HG03280 (cell line): ENCODE measurements at regions not wholly inside any gene's neighbourhood (a gene's known extent, or its start where the extent isn't known, plus 50 kb on each side); places are given as distances from the start of the nearest gene placed in this dataset.

ENCODE experiments used
- ATAC-seq: cut with Tn5 transposase; IDR thresholded peaks from one replicate; pipeline ENCODE4 v1.9.1; 2021; ENCODE audit warnings: mild to moderate bottlenecking, moderate library complexity; ENCODE audit not compliant: unreplicated experiment

DNA sequence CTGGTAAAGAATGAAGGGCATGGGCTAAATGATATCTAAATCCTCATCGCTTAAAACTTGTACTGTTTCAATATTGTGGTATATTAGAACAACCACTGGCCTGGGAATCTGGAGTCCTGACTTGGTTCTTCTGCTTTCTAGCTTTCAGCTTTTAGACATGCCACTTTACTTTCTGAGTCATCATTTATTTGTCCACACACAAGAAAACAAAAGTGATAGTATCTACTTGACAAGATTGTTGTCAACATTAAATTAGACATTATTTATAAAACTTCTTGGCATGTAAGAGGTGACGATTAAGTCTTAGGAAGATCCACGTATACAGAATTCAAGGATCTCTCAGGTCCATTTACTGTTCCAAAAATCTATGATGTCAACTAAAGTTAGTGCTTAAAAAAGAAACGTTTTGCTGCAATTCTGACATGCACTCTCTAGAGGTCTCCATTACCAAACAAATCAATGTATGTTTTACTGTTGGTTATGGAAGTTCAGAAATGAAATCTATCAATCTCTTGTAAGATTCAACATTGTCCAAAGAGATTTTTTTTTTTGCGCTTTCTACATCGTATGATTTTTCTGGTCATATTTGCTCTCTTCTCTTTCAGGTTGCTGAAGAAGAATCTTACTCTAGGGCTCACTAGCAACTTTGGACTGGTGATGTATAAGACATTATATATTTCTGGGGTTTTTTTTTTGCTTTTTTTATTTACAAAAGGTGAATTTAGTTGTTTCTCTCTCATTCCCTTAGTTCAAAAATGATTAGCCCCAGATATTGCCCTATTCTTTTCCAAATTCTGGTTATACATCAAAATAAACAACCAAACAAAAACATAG is 53.6 kb upstream of the DYNC1I1 start:
- no peak for ATAC-seq

DNA sequence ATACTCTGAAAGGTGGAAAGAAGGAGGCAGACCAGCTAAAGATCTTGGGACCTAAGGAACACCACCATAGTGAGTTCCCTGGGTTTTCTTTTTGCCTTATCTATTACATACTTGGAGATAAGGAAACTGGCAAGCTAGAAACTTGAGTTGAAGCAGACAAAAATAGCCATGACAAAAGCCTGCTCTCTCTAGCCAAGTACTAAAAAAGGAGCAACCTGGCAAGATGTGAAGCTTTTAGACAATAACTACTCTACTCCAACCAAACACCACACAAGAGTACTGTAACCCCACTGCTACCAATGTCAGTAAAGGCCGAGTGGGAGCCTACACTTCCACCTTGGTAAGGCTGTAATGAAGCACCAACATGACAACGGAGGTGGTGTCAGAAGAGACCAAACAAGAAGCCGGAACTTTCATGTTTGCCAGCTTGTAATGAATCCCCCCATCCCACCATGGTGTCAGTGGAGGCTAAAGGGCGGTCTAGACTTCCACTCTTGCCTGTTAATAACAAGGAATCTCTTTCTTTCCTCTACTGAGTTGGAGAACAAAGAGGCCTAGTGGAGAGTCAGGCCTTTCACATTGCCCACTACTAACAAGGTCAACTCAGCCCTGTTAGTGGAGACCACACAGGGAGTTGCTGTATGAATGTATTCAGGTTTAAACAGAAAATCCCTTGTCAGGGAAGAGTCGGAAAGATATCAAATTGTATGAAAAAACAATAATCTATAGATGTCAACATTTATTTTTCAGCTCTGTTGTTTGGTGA is 55.8 kb upstream of the DYNC1I1 start:
- ATAC-seq, result no peak

DNA sequence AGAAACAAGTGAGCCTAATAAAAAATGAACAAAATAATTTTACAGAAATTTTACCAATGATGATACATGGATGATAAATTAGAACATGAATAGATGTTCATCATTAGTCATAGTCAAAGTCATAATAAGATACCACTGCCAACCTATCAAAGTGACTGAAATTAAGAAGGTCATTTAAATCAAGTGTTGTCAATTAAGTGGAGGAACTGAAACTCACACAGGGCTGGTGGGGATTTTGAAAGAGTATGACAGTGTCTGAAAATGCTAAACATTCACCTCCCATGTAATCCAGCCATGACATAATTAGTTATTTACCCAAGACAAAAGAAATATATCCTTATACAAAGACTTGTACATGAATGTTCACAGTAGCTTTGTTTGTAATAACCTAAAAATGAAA is 57.1 kb upstream of the DYNC1I1 start:
- peak; percentile 80 for ATAC-seq

DNA sequence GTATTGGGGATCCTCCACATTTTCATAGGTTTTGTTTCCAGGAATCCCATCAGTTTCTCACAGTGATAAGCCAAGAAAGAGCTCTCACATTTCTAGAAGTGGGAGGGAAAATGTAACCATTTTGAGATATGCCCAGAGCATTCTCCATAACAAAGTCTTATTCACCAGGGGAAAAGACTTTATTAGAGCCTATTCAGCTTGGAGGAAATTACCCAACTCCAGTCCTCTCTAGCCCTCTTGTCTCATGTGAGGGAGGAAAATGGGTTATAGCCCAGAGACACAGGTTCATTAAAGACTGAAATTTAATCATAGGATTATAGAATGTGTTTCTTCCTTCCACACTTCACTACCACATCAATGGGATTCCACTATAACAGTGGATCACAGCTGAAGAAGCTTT is 61.6 kb upstream of the DYNC1I1 start:
- ATAC-seq, result no peak

DNA sequence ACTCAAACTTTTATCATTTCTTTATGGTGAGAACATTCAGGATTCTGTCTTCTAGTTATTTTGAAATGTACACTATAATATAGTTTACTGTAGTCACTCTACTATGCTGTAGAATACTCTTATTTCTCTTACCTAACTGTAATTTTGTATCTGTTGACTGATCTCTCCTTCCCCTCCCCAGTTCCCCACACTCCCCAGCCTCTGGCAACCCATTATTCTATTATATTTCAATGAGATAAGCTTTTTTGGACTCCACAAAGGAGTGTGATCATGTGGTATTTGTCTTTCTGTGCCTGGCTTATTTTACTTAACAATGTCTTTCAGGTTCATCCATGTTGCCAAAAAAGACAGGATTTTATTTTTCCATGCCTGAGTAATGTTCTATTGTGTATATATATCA is 71.4 kb upstream of the DYNC1I1 start:
- ATAC-seq, result no peak

DNA sequence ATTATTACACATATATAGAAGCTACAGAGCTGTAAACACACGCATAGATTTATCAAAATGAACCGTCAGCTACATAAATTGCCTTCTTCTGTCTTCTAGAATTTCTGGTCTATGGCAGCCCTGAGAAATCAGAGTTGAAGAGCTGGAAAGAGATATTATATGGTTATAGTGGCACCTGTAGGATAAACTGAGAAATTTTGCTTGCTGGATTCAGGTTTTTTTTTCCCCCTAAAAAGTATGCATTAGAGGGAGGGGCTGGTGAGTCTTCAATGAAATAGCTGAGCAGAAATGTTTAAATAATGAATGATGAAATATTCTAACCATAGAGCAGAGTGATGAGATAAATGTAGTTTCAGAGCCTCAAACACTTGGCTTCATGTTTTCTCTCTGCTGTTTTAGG is 78.0 kb upstream of the DYNC1I1 start:
- ATAC-seq, result no peak

DNA sequence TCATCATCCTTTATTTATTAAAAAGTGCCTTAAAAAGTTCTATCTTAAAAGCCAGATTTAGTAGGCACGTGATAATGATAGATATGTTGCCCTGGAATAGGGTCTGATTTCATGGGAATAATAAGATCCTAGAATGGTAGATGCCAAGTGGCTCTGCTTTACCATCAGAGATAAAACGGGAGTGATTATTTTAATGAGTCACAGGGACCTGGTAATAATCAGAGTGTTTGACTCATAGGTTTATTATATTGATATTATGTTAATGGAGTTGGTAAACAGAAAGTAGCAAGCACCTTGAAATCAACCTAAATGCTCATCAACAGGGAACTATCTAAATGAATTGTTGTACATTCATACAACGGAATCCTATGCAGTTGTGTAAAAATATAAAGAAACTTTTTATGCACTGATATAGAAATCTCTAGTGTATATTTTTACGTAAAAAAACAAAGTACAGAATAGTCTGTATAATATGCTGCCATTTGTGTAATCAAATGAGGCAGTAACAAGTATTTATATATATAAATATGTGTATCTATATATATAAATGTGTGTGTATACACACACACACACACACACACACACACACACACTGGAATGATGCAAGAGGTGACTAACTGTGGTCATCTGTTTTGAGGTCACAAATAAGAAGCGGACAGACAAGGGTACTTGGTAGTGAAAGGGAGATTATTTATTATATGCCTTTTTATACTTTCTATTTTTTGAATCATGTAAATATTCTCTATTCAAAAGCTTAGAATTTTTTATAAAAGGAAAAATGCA is 78.6 kb upstream of the DYNC1I1 start:
- no peak for ATAC-seq

DNA sequence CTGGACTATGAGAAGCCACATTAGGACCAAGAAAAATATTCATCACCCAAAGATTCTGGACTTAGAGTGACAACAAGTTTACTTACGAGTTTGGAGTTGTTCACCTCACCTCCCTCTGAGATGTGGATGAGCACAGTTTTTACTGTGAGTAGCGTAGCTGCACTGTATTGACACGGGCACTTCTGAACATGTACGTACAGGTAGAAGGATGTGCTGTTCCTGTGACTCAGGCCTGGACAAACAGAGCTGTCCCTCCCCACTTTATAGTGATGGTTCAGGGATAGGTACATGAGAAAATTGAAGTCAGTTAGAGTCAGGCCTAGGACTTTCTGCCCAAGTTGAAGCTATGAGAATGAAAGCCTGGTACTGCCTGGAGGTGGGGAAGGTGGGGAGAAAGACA is 80.9 kb upstream of the DYNC1I1 start:
- ATAC-seq, result no peak

DNA sequence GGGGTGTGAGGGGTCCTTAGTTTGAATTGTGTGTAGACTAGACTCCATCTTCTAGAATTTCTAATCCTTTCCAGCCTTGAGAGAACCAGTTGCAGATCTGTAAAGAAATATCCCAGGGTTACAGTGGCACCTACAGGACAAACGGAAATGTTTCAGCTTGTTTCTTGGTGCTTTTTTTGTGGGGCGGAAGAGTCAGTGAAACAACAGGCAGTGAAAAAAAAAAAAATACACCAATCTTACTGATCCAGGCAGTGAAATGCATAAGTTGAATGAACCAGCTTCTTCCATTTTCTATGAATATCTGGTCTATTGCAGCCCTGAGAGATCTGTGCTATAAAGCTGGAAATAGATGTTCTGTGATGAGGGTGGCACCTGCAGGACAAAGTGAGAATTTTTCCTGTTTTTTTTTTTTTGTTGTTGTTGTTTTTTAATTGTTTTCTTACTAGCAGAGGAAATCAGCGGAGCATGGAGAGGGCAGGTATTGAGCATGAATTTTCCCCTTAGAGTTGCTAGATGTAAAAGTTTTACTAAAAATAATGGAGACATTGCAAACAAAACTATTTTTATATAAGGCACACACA is 81.9 kb upstream of the DYNC1I1 start:
- ATAC-seq, result peak; percentile 74

DNA sequence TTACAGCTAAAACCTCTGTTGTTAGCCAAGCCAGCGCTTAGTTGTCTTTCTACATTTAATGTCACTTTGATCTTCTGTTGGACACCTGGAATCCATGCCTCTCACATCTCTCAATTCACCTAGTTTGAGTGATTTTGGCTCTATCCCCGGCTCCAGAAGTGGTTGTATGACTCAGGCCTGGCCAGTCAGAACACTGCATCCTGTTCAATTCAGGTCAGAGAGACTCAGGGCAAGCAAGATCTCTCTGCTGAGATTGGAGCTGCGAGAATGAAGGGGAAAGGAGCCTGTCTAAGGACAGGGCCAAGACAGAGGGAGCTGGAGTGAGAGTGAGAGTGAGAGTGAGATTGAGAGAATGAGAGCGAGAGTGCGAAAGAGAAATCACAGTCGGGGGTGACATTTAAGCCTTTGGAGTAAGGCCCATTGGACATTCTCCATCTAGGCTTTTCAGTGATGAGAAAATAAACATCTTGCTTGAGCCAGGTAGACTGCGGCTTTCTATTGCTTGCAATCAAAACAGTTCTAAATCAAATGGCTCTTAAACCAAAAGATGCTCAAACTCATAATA is 83.3 kb upstream of the DYNC1I1 start:
- no peak for ATAC-seq

DNA sequence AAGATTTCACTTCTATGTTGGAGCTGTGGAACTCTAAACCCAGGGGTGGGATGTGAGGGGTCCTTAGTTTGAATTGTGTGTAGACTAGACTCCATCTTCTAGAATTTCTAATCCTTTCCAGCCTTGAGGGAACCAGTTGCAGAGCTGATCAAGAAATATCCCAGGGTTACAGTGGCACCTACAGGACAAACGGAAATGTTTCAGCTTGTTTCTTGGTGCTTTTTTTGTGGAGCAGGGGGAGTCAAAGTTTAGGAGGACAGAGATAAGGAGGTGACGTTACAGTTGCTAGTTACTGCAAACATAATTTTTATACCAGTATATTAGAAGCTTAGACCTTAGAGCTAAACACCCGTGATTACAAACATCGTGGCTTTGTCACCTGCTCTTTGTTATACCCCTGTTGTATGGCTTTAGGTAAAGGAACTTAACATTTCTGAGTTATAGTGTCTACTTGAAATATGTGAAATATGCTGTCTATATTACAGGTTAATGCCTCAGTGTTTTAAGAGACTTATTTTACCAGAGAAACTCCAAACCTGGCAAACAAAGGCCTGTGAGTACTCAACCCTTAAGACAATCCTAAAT is 84.5 kb upstream of the DYNC1I1 start:
- ATAC-seq, result peak; percentile 49

DNA sequence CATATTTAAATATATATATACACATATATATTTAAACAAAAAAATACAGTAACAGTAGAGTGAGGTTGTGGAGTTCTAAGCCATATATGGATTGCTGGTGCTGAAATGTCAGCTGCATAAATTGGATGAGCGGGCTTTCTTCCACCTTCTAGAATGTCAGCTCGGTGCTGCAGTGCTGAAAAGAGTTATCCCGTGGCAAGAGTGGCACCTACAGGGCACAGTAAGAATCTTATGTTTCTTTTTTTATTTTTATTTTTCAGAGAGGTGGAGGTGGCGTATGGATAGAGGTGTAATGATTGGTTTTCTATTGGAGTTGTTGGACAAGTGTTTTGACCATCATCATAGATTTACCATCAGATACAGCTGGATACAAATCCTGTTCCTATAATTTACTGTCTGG is 86.2 kb upstream of the DYNC1I1 start:
- no peak for ATAC-seq

DNA sequence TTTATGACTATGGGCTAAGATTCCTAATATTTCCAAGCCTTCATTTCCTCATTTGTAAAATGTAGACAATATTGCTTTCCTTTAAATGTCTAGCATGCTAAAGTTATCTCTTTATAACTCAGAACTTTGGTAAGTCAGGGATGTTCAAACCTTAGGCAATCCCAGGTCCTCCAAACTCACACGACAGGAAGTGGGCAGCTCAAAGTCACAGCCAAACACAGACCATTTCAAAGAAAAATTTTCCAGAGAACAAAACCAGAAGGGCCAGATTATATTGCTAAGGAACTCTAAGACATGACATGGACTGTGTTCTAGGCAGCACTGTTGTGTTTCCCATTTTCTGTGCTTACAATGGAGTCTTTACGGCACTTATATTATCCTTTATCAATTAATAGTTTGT is 87.8 kb upstream of the DYNC1I1 start:
- ATAC-seq, result no peak

DNA sequence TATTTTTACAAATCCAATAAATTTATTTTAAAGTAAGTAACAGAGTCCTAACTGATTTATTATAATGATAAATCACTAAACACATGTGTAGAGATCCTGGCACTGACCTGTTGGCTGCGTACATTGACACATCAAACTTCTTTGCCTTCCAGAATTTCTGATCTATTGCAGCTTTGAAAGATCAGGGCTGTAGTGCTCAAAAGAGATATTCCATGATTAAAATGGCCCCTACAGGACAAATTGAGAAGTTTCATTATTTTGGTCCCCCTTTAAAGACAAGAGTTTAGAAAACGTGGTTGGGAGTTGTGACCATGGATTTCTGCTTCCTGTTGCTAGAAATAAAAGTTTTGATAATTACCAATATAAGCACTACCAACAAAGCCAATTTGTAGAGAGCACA is 87.7 kb upstream of the PDK4 start:
- no peak for ATAC-seq

DNA sequence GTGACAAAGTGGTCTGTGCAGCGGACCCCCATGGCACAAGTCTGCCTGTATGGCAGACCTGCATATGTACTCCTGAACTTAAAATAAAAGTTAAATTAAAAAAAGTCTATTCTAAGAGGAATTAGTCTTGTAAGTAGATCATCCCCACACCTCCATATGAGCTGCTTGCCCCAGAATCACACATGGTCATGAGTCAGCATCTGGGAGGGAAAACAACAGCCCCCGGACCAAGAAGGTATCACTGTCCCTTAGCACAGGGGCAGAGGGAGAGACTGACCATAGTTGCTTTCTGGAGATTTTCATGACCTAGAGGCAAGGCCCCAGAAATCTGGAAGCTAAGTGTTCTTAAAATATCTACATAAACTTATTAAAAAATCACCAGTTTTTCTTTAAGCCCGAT is 86.6 kb upstream of the PDK4 start:
- ATAC-seq, result no peak

DNA sequence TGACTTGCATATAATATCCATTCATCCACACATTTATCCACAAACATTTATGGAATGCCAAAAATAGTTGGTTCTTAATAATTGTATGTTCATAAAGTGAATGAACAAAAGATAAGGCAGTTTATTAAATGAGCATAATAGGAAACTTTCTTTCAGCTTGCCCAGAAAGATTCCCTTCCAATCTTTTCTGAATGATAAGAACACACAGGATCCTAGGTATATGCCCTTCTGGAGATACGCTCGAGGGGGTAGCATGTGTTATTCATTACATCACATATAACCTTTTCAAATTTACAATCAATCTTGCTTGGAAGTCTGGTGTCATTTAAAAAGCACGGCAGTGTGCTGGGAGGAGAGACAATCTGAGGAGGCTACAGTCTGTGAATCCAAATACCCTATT is 80.4 kb upstream of the PDK4 start:
- ATAC-seq, result no peak

DNA sequence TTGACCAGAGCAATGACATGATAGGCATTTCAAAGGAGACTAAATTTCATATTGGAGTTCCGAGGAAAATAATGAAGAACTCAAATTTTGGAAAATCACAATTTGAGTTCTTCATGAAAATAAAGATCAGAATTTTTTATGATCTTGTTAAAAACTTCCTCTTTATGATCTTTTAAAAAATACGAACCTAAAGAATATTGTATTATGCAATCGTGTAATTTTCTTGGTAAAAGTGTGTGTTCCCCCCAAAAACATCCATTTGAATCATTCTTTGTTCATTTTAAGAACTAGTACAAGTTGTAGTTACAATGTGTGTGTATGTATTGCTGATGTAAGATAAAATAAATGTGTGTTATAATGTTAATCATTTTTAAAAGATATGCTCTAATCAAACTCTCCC is 79.3 kb upstream of the PDK4 start:
- ATAC-seq, result no peak

DNA sequence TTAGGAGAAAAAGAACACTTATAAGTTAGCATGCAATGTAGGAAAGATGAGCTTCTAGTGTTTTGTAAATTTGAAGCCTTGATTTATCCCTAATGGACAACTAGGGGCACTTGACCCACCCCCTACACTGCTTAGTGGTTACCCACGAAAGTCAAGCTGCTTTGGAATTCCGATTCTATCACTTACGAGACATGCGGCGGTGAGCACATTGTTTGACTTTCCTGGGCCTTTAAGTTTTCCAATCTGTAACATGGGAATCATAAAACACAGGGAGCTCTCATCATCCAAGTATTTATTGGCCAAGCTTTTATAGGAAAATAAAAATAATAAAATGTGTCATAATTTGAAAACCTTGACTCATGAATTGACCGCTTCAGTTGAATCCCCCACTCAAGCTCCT is 78.7 kb upstream of the PDK4 start:
- no peak for ATAC-seq

DNA sequence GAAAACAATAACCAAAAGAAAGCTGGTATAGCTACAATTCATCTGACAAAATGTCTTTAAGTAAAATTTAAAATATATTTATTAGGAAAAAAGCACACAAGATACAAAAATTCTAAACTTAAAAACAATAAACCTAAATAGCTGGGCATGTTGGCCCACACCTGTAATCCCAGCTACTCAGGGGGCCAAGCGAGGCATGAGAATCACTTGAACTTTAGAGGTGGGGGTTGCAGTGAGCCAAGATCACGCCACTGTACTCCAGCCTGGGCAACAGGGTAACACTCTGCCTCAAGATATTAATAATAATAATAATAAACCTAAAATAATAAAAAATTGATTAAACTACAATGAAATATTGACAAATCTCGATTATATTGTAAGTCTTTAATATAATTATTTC is 77.8 kb upstream of the PDK4 start:
- ATAC-seq, result no peak

DNA sequence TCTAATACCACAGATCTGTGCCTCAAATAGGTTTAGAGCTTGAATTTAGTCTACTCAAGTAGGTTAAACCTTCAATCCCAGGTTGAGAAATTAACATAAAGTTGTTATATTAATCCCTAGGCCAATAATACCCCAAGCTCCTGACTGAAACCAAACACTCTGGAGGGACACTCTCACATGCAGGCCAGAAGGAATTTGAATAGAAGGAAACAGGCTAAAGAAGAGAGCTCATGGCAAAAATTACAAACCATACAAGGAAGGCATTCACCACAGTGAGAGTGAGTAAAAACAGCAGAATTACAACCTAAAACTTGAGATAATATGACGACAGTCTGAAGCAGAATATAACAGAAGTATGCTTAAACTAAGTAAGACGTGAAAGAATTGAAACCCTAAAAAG is 76.1 kb upstream of the PDK4 start:
- no peak for ATAC-seq

DNA sequence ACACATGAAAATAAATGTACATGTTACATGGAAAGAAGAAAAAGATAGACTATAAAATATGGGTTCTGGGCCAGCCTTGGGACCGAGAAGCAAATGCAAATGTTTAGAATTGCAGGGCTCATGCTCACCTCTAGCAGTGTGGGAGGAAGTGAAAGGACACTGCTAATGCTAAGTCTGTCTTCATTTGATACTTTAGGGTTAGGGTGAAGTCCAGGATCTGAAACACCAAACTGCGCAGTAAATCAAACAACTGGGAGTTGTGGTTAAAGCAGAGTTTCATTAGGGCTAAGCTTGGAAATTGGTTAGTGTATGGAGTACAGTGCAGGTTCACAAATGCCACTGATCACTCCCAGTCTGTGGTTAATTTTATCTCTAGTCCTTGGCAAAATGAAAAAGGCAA is 73.2 kb upstream of the PDK4 start:
- peak; percentile 65 for ATAC-seq
